GM19025 (cell line): ENCODE measurements at regions not wholly inside any gene's neighbourhood (a gene's known extent, or its start where the extent isn't known, plus 50 kb on each side); places are given as distances from the start of the nearest gene placed in this dataset.
"Not testable (repeated sequence)": the region's sequence is repeated elsewhere in the genome, so short reads cannot be mapped to it uniquely, and the experiment has no call there.

Source experiments
- ATAC-seq: cut with Tn5 transposase; IDR thresholded peaks from one replicate; pipeline ENCODE4 v1.9.1; 2021; ENCODE audit warnings: mild to moderate bottlenecking, low read depth, moderate library complexity; ENCODE audit not compliant: unreplicated experiment

DNA sequence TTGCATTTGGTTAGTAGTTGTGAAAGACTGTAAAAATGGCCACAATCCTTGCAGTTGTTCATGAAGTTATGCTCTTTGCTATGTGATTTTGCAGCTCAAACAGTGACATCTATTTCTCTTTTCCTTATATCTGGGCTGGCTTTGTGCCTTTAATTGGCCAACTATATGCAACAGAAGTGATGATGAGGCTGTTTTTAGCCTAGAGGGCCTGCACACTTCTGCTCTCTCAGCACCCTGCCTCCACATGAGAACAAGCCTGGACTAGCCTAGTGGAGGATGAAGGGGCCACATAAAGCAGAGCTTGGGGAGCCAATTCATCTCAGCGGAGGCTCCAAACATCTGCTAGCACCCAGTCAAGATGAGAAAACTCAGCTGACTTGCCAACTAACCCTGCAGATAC is 339.8 kb downstream of the OMA1 start:
- no peak for ATAC-seq

DNA sequence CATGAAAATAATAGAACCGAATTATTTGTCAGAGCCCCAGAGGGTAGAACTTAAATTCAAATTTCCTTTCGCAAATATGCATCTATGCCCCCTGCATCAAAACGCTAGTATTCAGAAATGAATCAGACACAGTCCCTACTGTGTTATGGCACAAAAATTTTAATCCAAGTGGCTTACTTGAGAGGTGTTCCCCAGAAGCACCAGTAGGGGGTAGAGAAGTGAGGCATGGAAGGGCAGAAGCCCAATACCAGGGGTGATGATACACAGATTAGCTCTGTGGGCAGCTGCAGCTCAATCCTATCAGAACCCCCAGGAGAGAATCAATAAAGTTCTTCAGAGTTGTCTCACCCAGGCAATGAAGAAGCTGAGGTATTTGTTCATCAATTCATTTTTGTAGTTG is 342.2 kb downstream of the OMA1 start:
- ATAC-seq = no peak

DNA sequence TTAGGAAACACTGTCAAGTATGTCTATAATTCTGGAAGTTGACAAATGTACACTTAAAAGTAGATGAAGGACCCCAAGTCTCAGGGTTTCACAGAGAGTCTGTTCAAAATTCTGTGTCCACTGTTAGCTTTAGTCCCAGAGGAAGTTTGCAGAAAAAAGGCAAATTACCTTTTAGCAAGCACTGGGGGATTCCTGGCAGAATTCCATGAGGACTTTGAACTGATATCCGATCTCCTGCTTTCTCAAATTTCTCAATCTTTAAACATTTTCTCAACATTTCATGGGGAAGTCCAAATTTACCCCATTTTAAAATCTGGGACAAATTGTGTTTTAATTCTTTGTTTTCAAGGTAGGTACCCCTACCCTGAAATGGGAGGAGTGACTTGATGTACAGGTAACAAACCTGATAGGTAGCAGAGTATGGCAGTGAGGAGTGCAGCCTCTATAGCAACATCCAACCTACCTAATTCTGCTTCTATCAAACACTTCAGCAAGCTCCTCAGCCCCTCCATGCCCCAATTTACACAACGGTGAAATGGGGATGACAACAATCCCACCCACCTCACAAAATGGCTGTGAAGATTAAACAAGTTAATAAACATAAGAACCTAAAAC is 344.9 kb downstream of the OMA1 start:
- ATAC-seq = no peak

DNA sequence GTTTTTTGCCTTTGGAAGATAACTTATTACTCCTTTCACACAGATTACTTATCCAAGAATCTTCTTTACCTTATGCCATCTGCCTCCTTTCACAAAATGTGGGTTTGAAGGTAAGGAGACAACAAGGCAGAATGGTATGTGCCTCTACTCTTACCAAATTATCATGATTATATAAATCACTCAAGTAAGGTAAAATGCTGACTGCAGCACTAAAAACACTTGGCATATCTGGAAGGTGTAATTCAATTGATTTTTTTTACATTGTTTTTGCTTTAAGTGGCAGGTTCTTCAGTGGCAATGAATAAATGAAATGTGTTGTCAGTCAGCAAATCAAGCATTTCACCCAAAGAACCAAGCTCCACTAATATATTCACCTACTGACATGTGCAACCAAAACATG is 346.1 kb downstream of the OMA1 start:
- no peak for ATAC-seq

DNA sequence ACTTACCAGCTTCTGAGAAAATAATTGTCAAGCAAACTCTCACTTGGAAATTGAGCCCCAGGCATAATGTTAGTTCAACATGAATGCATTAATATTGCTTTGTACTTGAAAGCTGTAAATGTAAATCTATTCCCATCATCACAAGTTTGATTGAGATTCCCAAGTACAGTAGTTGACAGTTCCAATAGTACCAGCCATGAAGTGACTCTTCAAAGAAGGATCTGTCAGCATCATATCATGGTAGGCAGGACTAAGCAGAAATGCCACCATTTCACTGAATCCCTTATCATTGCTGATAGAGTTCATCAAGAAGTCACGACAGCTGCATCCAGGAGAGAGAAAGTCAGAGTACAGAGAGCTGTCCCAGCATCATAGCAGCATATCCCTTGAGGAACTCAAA is 348.7 kb downstream of the OMA1 start:
- ATAC-seq = no peak

DNA sequence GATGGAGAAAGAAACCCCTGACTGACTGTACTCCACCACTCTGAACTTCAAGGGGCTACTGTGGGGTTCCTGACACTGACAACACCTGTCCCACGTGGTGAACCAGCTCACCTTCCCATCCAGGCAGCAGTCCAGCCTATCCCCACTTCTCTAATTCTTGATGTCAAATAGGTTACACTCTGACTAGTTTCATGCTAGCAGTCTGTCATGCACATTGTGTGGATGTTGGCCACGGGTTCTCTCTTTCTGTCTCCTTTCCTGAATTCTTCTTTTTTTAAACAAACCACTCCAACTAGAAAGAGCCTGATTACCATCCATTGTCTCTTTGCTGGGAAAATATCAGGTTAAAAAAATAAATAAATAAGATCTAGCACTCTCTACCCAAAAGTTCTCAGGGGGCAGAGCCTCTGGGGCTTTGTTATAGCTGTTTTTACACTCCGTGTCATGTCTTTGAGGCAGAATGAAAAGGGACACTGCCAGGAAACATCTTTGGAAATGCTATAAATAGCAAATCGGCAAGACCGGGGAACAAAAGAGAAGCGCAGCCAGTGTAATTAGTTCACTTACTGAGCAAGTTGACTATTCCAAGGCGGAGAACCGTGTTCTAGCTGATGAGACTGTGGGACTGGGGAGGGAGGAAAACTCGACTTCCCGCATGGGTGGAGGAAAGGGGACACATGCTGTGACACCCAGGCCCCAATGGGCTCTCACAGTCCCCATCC is 356.1 kb downstream of the OMA1 start:
- ATAC-seq = no peak

DNA sequence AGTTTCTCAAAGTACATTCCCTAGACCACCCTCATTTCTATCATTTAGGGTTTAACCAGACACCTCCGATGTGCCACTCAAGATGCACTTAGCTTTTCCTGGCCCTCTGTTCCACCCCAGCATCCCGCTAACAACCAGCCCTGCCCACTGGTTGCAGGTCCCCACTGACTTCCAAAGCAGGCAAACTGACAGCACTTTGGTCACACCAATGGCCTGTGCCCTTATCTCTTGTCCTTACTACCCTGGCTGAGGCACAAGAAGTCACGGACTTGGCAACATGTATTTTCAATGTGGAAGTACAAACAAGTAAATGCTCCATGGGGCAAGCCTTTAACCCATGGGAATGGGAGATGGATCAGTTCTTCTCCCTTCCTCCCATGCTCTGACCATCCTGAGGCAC is 357.1 kb downstream of the OMA1 start:
- ATAC-seq = no peak

DNA sequence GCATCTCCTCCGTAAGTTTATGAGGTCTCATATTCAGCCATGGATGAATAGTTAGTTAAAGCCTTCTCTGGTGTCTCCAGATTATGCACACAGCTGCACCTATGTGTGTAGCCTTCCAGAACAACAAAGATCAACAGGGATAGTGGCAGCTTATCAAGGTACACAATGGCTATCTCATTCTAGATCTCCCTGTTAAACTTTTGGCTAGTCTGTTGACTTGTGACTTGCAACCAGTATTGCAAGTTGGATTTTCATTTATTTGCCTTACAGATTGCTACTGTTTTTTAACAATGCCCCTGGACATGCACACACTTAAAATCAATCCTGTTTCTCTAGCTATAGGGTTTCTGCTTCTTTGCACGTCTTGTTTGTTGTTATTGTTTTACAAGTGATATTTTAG is 363.2 kb downstream of the OMA1 start:
- ATAC-seq = no peak

DNA sequence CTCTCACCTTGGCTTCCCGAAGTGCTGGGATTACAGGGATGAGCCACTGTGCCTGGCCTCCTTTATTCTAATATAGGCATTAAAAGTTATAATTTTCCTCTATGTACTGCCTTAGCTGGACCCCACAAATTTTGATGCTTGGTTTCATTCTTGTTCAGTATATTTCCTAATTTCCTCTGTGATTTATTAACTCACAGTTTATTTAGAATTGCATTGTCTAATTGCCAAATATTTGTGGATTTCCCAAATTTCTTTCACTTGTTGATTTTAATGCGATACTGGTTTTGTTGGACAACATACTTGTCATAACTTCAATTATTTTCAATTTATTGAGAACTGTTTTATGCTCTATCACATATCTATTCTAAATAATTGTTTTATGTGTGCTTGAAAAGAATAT is 366.0 kb downstream of the OMA1 start:
- no peak for ATAC-seq

DNA sequence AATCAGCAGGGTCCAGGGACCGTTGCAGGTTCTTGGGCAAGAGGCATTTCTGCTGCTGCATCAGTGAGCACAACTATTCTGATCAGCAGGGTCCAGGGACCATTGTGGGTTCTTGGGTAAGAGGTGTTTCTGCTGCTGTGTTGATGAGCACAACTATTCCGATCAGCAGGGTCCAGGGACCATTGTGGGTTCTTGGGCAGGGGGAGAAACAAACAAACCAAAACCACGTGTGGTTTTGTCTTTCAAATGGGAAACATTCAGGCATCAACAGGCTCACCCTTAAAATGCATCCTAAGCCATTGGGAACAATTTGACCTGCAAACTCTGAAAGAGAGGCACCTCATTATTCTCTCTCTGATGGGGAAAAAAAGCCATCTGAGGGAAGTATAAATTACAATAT is 377.4 kb downstream of the OMA1 start:
- ATAC-seq = not testable (repeated sequence)

DNA sequence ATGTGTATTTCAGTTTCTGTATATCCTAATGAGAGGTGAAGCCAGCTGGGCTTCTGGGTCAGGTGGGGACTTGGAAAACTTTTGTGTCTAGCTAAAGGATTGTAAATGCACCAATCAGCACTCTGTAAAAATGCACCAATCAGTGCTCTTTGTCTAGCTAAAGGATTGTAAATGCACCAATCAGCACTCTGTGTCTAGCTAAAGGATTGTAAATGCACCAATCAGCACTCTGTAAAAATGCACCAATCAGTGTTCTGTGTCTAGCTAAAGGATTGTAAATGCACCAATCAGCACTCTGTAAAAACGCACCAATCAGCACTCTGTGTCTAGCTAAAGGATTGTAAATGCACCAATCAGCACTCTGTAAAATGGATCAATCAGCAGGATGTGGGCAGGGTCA is 379.4 kb downstream of the OMA1 start:
- not testable (repeated sequence) for ATAC-seq

DNA sequence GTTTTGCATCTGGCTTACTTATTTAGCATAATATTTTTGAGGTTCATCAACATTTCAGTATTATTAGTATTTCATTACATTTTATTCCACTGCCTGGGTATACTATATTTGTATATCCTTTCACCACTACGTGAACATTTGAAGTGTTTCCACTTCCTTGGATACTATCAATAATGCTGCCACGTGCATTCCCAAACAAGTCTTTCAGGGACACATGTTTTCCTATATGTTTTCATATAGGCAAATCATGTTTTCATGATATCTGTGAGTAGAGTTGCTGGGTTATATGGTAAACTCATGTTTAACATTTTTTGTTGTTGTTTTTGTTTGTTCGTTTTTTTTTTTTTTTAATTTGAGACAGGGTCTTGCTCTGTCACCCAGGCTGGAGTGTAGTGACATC is 380.1 kb downstream of the OMA1 start:
- no peak for ATAC-seq

DNA sequence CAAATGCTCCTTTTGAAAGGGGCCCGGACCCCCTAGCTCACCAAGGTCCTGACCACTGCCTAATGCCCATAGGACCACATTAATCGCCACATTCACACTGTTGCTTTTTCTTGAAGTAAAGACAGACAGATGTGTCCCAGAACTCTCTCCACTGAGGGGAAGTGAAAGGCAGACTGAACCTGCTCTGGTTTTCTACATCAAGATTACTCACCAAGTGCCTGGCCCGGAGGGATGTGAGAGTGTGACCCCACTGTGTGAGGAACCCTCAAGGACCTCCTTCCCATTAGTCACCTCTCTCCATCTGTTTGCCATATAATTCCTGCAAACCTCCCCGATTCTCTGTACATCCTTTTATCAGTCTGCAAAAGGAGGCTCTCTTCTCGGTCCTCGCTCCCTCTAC is 381.5 kb downstream of the OMA1 start:
- ATAC-seq = no peak

DNA sequence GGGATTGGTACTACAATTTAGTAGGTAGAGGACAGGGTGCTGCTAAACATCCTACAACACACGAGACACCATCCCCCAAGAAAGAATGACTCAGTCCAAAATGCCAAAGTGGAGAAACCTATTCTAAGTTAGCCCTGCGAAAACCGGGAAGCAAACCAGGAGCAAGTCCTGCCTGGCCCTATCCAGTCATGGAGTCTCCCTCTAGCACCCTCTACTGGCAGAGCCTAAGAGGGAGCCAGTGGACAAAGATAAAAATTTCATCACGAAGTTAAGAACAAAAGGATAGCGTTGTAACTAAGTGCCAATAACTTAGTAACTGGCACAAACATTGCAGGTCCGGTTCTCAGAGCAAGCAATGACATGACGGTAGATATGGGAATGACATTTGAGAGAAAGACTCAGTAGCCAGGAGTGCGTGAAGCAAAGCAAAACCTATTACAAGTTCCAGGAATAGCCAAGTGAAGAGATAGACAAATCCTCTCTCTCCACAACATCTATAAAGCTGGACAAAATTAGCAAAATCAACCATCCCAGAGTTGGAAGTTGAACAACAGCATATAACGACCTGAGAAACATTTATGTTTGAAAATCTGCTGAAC is 383.5 kb downstream of the OMA1 start:
- ATAC-seq = no peak

DNA sequence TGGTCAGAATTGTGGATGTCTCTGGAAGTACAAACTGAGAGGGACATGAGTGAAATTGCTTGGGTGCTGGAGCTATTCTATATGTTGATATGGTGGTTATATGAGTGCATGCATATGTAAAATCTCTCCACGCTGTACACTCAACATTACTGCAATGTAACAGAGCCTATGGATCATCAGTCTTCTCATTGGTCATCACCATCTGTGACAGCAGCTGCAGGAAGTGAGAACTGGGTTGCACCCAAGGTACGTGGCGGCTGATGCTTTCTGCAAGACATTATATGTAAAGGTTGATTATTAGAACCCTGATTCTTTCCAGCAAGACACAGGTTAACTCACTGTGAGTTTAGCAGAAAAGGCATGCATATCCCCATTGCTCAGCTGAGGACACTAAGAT is 387.1 kb downstream of the OMA1 start:
- no peak for ATAC-seq

DNA sequence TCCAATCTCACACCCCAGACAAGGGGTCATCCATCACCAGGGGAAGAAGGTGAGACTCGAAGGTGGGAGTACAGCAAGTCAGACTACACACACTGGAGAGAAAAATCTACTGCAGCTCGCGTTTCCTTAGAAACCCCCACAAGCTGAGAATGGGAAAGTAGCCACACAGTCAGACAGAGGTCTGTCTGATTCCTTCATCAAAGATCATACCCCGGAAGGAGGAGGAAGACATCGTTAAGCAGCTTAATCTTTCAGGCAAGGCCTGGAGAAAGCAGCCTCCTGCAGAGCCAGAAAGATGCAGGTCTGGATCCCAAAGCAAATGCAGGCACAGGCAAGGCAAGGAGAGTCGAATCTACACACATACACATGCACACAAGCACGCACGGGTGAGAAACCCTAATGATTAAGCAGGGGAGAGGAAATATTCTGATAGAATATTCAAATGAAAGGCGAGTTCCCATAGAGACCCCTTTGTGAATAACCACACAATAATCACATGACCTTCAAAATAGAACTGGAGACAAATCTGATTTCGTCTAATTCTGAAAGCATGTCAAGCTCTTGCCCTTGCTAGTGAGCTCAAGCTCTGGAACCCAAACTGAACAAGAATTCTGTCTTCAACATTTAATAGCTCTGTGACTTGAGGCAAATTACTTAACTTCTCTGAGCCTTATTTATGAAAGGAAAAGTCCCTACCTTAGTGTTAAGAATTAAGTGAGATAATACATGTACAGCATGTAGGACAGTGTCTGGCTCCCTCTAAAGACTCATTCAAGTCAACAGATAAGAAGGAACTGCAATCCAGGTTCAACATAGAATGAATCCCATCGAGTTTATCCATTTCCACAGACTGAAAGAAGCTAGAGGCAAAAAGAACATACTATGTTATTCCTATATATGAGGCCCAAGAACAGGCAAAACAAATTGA is 387.8 kb downstream of the OMA1 start:
- no peak for ATAC-seq

DNA sequence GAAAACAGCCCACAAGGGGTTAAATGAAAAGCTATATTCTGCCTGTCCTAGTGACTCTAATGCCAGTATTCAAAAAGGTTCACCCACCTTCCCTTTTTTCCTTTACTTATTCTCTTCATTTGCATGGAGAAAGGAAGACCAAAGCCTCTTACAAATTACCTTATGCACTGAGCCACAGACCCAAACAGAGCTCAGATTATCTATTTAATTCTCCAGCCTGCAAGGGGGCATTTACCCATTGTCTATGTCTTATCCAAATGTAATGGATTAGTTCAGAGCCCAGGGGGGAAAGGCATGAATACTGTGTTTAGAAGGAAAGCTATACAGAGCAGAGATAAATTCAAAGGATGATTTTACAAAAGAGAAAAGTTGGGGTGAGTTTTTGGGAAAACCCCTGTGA is 388.5 kb downstream of the OMA1 start:
- ATAC-seq = no peak

DNA sequence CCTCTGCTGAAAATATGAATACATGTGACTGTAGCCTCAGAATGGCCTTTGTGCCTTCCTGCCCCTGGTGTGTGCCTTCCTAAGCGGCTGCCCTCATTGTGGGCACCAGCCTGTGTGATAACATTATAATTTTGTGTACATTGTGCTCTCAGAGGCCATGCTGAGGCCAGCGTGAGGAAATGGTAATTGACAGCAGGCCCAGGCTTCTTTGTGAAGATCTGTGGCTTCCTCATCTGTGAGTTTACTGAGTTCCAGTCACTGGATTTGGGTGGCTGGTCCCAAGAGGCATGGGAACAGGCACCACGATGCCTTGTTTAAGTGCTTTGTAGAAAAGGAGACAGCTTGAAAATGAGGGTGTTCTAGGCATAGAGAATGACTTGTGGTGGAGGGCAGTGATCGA is 389.3 kb downstream of the OMA1 start:
- no peak for ATAC-seq

DNA sequence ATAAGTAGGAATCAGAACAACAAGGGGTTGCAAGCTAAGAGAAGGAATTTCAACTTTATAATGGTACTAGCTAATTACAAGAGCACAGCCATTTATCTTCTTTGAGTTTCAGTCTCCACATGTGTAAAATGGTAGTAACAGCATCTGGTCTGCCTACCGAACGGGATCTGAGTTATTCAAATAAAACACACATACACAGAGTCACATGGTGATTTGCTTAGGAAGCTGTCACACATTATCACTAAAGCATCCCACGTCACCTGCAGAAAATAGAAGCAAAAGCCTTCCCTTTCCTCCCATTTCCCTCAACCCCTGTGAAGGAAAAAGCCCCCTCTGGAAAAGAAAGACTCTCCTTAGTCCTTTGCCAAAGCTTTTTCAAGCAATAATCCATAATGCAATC is 389.7 kb downstream of the OMA1 start:
- no peak for ATAC-seq

DNA sequence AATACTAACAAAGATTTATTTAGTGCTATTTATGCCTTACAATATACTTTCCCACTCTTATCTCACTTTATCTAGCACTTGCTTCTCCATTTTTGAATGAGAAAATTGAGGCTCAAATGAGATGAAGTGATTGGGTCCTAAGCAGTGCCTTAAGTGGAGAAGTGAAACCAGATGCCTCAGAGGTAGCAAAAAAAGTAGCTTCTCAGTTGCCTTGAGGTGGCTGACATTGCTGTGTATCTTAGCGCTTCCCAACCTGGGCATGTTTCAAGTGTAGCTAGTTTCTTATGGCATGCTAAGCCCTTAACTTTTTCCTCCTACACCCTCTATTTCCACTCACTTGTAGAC is 390.4 kb downstream of the OMA1 start:
- ATAC-seq = peak; percentile 69

DNA sequence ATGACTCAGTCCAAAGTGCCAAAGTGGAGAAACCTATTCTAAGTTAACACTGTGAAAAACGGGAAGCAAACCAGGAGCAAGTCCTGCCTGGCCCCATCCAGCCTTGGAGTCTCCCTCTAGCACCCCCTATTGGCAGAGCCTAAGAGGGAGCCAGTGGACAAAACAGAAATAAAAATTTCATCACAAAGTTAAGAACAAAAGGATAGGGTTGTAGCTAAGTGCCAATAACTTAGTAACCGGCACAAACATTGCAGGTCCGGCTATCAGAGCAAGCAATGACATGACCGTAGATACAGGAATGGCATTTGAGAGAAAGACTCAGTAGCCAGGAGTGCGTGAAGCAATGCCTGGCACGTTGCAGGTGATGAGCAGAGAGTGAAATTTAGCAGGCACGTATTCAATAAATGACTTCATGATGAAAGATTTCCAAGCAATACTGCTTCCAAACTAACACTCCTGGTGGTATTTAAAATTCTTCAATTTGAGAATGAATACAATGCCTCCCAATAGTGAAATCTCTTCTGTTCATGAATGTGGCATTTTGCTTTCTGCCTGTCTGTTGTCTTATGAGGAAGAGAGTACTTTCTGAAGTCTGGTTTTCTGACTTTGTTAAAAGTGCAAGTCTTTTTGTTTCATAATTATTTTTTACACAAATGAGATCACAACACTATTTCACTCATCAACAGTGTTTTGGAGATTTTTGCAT is 391.0 kb downstream of the OMA1 start:
- ATAC-seq = peak; percentile 47
